AG10803 (cell line): ENCODE measurements at regions not wholly inside any gene's neighbourhood (a gene's known extent, or its start where the extent isn't known, plus 50 kb on each side); places are given as distances from the start of the nearest gene placed in this dataset.
A peak's percentile ranks its signal among the peaks of the same experiment; 100 is the strongest.

Experiments used
- DNase-seq: peaks from one replicate; pipeline ENCODE4 v3.0.0; 2010; ENCODE audit warnings: low read depth
- H3K4me3 ChIP-seq: 2 replicates; pipeline ENCODE4 v1.5.1; 2011; ENCODE audit warnings: mild to moderate bottlenecking, low read length, control low read depth
- CTCF ChIP-seq: conservative IDR thresholded peaks from 2 replicates; pipeline ENCODE4 v1.5.1; 2011; ENCODE audit warnings: mild to moderate bottlenecking, low read length, control low read depth, inconsistent platforms

DNA sequence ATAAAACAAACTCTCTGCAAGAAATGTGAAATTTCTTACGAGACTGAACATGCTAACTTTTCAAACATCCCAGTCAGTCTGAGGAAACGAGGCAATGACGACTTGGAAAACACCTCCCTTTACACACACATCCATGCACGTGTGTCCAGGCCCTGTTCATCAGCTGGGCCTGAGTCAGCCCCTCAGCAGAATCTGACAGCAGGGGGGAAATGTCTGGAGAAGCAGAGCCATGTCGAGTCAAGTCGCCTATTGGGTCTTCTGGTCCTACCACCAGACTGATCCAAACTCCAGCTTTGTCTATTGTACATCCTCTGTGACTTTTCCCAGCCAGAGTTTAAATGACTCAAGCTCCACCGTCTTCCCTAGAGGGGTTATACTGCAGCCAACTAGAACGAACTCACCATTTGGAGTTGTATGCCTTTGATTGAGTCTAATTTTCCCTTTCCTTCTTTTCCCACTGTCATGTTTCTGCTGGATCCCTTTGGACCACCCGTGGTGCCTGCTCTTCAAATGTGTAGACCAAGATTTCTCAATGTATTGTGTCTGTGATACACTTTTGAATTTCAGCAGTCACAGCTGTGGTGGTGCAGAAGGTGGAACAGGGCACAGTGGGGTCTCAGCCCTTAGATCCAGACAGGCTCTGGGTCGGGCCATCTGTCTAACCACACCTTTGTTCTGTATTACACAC is 254.0 kb downstream of the CDC5L start:
- peak; percentile 34 for DNase-seq
- no peak for TF ChIP-seq CTCF

DNA sequence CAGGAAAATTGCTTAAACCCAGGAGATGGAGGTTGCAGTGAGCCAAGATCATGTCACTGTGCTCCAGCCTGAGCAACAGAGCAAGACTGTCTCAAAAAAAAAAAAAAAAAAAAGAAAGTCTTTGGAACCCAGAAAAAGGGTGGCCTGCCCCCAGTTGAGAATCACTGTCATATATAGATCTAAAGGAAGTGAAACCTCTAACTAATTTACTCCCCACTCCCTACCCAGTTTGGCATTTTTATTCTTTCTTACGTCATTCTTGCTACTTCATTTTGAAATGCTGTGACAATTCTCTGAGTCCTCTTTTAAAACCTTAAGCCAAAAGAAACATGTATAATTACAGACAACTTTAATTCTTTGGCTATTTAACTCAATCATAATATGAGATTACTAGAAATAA is 254.8 kb downstream of the CDC5L start:
- DNase-seq: no peak
- no peak for TF ChIP-seq CTCF
- H3K4me3 ChIP-seq: no peak overlapping the region

More for the DNA sequence above, 254.0 kb downstream of the CDC5L start:
- no peak overlapping the region for H3K4me3 ChIP-seq

DNA sequence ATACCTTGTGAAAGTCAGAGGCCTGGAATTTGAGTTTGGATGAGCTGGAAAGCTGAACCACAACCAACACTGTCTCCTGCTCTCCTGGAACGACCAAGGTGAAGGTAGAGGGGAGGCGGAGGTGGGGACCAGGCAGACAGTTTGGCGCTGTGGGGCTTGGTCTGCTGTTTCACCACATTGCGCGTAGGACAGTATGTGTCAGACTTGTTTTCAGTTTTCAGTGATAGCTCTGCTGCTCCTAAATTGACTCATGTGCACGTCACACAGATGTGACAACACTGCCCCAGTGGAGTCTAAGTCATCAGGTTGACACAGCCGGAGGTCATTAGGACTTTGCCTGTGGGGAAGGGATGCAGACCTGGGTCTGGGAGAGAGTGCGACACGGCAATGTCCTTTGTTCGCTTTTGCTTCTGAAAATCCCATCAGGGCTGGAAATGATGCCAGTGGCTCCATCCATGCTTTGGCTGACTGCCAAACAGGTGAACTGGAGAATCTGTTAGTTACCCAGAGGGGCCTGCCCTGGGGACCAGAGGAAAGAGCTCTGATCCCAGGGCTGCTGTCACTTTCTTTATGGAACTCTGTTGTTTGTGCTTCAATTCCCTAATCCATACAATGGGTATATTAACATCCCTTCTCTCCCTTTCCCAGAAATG is 255.5 kb downstream of the CDC5L start:
- DNase-seq: peak; percentile 48
- no peak for TF ChIP-seq CTCF
- H3K4me3 ChIP-seq: no peak overlapping the region

- DNase-seq: no peak
- TF ChIP-seq CTCF: peak; percentile 18; the same call in 1 of the 2 replicates
- H3K4me3 ChIP-seq: no peak overlapping the region
Measured at GRCh38 chr6:44645276-44645675, 257.8 kb downstream of the CDC5L start.

DNA sequence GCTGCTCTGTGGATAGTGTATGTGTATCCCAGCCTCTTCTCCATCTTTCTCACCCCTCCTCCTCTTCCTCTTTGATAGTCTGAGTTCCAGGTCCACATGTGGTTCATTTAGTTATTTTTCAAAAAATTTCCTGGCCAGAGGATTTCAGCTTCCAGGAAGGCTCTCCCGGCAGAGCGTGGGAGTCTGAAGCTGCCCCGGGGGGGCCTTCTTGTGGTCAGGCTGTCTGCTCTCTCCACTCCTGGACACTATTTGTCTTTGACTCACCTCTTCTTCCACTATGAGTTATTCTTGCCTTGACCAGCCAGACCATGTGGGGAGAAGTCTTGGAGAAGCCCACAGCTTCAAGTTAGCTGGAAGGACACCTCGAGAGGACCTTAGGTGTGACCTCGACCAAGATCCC is 258.8 kb downstream of the CDC5L start:
- no peak overlapping the region for H3K4me3 ChIP-seq
- DNase-seq: peak; percentile 82
- no peak for TF ChIP-seq CTCF

GRCh38 chr6:44649365-44650025 is 262.0 kb downstream of the CDC5L start:
- no peak overlapping the region for H3K4me3 ChIP-seq
- no peak for TF ChIP-seq CTCF

More at GRCh38 chr6:44649365-44650025, 262.0 kb downstream of the CDC5L start:
- DNase-seq: peak; percentile 69
